ENCODE measurements at regions not wholly inside any gene's neighbourhood (a gene's known extent, or its start where the extent isn't known, plus 50 kb on each side); places are given as distances from the start of the nearest gene placed in this dataset.

DNA sequence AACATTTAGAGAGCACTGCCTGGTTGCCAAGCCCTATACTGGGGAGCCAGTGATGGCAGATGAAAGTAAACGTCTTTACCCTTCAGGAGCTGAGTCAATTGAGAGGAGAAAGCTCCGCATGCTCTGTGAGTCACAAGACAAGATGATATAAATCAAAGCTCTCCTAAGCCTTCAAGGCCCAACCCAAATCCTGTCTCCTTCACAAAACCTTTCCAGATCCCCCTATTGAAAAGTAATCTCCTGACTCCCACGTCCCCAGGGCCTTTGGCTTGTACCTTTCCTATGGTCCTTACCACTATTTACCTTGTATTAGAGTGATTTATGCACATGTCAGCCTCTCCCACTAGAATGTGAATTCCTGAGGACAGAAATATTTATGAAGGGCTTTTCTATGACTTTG, 230.1 kb upstream of the TENM4 start:
- DNase-seq (ENCODE audit: low spot score): no peak
- no peak overlapping the region for H3K18ac ChIP-seq (ENCODE audit: low read length)
- no peak overlapping the region for H3K4me2 ChIP-seq (ENCODE audit: insufficient read depth, low read length, poor library complexity, severe bottlenecking)
- H2AK5ac ChIP-seq (ENCODE audit: low read depth, low read length): no peak overlapping the region
- H3K79me1 ChIP-seq (ENCODE audit: low read depth, low read length): no peaks in the 10 kb centered on the region
- no peaks in the 10 kb centered on the region for H3K9me3 ChIP-seq (replicated peaks in 1 of 2; ENCODE audit: control insufficient read depth in 2 of 2, insufficient read depth in 1 of 2, low read depth in 1 of 2, low read length in 2 of 2)
- no CpG with 5 or more reads among the region's 3 CpGs for WGBS, 2 donors (ENCODE audit: extremely low coverage in 2 of 2, insufficient read length in 2 of 2, insufficient replicate concordance in 1 of 2)
- H2AFZ ChIP-seq (ENCODE audit: low read length): no peak overlapping the region
- H4K8ac ChIP-seq (ENCODE audit: low read depth, low read length): no peak overlapping the region
- H3K27me3 ChIP-seq (ENCODE audit: control insufficient read depth in 3 of 3, insufficient read depth in 3 of 3, low read depth in 1 of 3, low read length in 3 of 3): no peaks in the 10 kb centered on the region
- H3K9ac ChIP-seq (ENCODE audit: low read depth, low read length, poor library complexity): no peak overlapping the region
- H3K14ac ChIP-seq (ENCODE audit: low read length): no peak overlapping the region
- no peak overlapping the region for H3K4me3 ChIP-seq (ENCODE audit: low read length in 2 of 2)
- H2BK15ac ChIP-seq (ENCODE audit: low read length): no peak overlapping the region
- no peaks in the 10 kb centered on the region for H3K36me3 ChIP-seq (replicated peaks in 1 of 2; ENCODE audit: control insufficient read depth in 2 of 2, insufficient read depth in 2 of 2, low read length in 2 of 2)
- no peak overlapping the region for H2BK5ac ChIP-seq (ENCODE audit: low read length)
- H2BK12ac ChIP-seq (ENCODE audit: low read length): no peak overlapping the region
- peaks cover 0 to 10% of the 10 kb centered on the region in 2 donors for H3K4me1 ChIP-seq (ENCODE audit: control insufficient read depth in 2 of 2, insufficient read depth in 1 of 2, low read depth in 1 of 2, low read length in 2 of 2)
- no peak overlapping the region for H2BK120ac ChIP-seq (ENCODE audit: low read depth, low read length)
- H3K27ac ChIP-seq (replicated peaks; ENCODE audit: low read length): no peak overlapping the region
- no peak overlapping the region for H3K4ac ChIP-seq (ENCODE audit: low read length)
- no peak overlapping the region for H4K91ac ChIP-seq (ENCODE audit: low read depth, low read length, poor library complexity)
- no peak overlapping the region for H3K23ac ChIP-seq (ENCODE audit: low read depth, low read length, poor library complexity)

- WGBS, 2 donors (ENCODE audit: extremely low coverage in 2 of 2, insufficient read length in 2 of 2, insufficient replicate concordance in 1 of 2): no CpG with 5 or more reads among the region's 4 CpGs
Measured at GRCh38 chr11:79668575-79668974, 227.7 kb upstream of the TENM4 start.

DNA sequence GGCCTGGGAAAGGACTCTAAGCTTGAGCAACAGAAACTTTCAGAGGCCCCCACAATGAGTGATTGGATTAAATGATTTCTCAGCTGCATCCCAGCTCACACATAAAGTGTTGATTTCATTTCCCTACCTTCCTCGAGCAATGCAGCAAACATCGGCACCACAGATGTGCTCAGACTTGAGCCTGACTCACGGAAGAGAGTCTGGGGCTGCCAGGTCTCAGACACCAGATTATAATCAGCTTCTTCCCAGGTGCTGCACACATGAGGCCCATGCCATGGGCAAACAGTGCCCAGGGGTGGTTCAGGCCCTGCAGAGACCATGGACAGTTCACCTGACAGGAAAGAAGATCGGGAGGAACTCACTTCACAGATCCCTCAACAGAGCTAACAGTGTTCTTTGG, 226.6 kb upstream of the TENM4 start:
- H3K14ac ChIP-seq (ENCODE audit: low read length): no peak overlapping the region
- no peaks in the 10 kb centered on the region for H3K9me3 ChIP-seq (replicated peaks in 1 of 2; ENCODE audit: control insufficient read depth in 2 of 2, insufficient read depth in 1 of 2, low read depth in 1 of 2, low read length in 2 of 2)
- H2BK12ac ChIP-seq (ENCODE audit: low read length): no peak overlapping the region
- H2AK5ac ChIP-seq (ENCODE audit: low read depth, low read length): peak overlapping the region; percentile 13
- no peak overlapping the region for H4K8ac ChIP-seq (ENCODE audit: low read depth, low read length)
- H2BK5ac ChIP-seq (ENCODE audit: low read length): no peak overlapping the region
- no peak overlapping the region for H2AFZ ChIP-seq (ENCODE audit: low read length)
- H3K4me3 ChIP-seq (ENCODE audit: low read length in 2 of 2): no peak overlapping the region
- H3K4me2 ChIP-seq (ENCODE audit: insufficient read depth, low read length, poor library complexity, severe bottlenecking): no peak overlapping the region
- no peaks in the 10 kb centered on the region for H3K27me3 ChIP-seq (ENCODE audit: control insufficient read depth in 3 of 3, insufficient read depth in 3 of 3, low read depth in 1 of 3, low read length in 3 of 3)
- H3K18ac ChIP-seq (ENCODE audit: low read length): peak overlapping the region; percentile 21
- DNase-seq (ENCODE audit: low spot score): no peak
- no peak overlapping the region for H3K23ac ChIP-seq (ENCODE audit: low read depth, low read length, poor library complexity)
- H3K4me1 ChIP-seq (ENCODE audit: control insufficient read depth in 2 of 2, insufficient read depth in 1 of 2, low read depth in 1 of 2, low read length in 2 of 2): peaks cover 0 to 10% of the 10 kb centered on the region in 2 donors
- no peak overlapping the region for H2BK120ac ChIP-seq (ENCODE audit: low read depth, low read length)
- no CpG with 5 or more reads among the region's 4 CpGs for WGBS, 2 donors (ENCODE audit: extremely low coverage in 2 of 2, insufficient read length in 2 of 2, insufficient replicate concordance in 1 of 2)
- no peak overlapping the region for H3K9ac ChIP-seq (ENCODE audit: low read depth, low read length, poor library complexity)
- no peak overlapping the region for H3K27ac ChIP-seq (replicated peaks; ENCODE audit: low read length)
- no peaks in the 10 kb centered on the region for H3K79me1 ChIP-seq (ENCODE audit: low read depth, low read length)
- H2BK15ac ChIP-seq (ENCODE audit: low read length): no peak overlapping the region
- no peak overlapping the region for H4K91ac ChIP-seq (ENCODE audit: low read depth, low read length, poor library complexity)
- H3K4ac ChIP-seq (ENCODE audit: low read length): no peak overlapping the region
- H3K36me3 ChIP-seq (replicated peaks in 1 of 2; ENCODE audit: control insufficient read depth in 2 of 2, insufficient read depth in 2 of 2, low read length in 2 of 2): no peaks in the 10 kb centered on the region

More at GRCh38 chr11:79668575-79668974, 227.7 kb upstream of the TENM4 start:
- Histone ChIP-seq H3K23ac (ENCODE audit: low read depth, low read length, poor library complexity) (no peak overlapping the region), H3K14ac (ENCODE audit: low read length) (no peak overlapping the region), H3K4me2 (ENCODE audit: insufficient read depth, low read length, poor library complexity, severe bottlenecking) (no peak overlapping the region), H3K27me3 (ENCODE audit: control insufficient read depth in 3 of 3, insufficient read depth in 3 of 3, low read depth in 1 of 3, low read length in 3 of 3) (no peaks in the 10 kb centered on the region), H4K8ac (ENCODE audit: low read depth, low read length) (no peak overlapping the region), H2AK5ac (ENCODE audit: low read depth, low read length) (no peak overlapping the region), H3K79me1 (ENCODE audit: low read depth, low read length) (no peaks in the 10 kb centered on the region), H3K18ac (ENCODE audit: low read length) (no peak overlapping the region), H3K36me3 (replicated peaks in 1 of 2; ENCODE audit: control insufficient read depth in 2 of 2, insufficient read depth in 2 of 2, low read length in 2 of 2) (no peaks in the 10 kb centered on the region), H2BK120ac (ENCODE audit: low read depth, low read length) (no peak overlapping the region), H3K4me1 (ENCODE audit: control insufficient read depth in 2 of 2, insufficient read depth in 1 of 2, low read depth in 1 of 2, low read length in 2 of 2) (peaks cover 0 to 9% of the 10 kb centered on the region in 2 donors), H3K27ac (replicated peaks; ENCODE audit: low read length) (no peak overlapping the region), H2BK15ac (ENCODE audit: low read length) (no peak overlapping the region), H3K9ac (ENCODE audit: low read depth, low read length, poor library complexity) (no peak overlapping the region), H4K91ac (ENCODE audit: low read depth, low read length, poor library complexity) (no peak overlapping the region), H2BK5ac (ENCODE audit: low read length) (no peak overlapping the region), H3K4ac (ENCODE audit: low read length) (no peak overlapping the region), H2AFZ (ENCODE audit: low read length) (no peak overlapping the region), H3K9me3 (replicated peaks in 1 of 2; ENCODE audit: control insufficient read depth in 2 of 2, insufficient read depth in 1 of 2, low read depth in 1 of 2, low read length in 2 of 2) (no peaks in the 10 kb centered on the region), H2BK12ac (ENCODE audit: low read length) (no peak overlapping the region), H3K4me3 (ENCODE audit: low read length in 2 of 2) (no peak overlapping the region)
- no peak for DNase-seq (ENCODE audit: low spot score)

DNA sequence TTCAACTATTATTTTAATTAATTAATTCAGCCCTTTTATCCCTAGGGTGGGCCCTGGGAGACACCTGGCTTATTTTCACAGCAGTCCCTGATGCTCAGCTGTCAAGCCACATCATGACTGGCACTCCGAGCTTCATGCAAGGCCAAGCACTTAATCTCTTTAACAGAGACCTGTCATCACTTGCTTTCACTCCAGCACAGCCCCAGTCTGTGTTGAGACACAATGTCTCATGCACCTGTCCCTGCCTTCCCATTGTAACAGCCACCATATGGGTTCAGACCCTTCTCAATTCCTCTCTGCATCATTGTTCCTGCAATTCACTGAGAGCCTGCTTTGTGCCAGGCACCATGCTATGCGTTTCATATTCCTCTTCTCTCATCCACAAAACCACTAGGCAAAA, 222.2 kb upstream of the TENM4 start:
- Histone ChIP-seq H3K9me3 (replicated peaks in 1 of 2; ENCODE audit: control insufficient read depth in 2 of 2, insufficient read depth in 1 of 2, low read depth in 1 of 2, low read length in 2 of 2) (no peaks in the 10 kb centered on the region), H3K4me2 (ENCODE audit: insufficient read depth, low read length, poor library complexity, severe bottlenecking) (no peak overlapping the region), H3K4me1 (ENCODE audit: control insufficient read depth in 2 of 2, insufficient read depth in 1 of 2, low read depth in 1 of 2, low read length in 2 of 2) (peaks cover 0 to 6% of the 10 kb centered on the region in 2 donors), H3K79me1 (ENCODE audit: low read depth, low read length) (no peaks in the 10 kb centered on the region), H3K23ac (ENCODE audit: low read depth, low read length, poor library complexity) (no peak overlapping the region), H3K4me3 (ENCODE audit: low read length in 2 of 2) (no peak overlapping the region), H3K18ac (ENCODE audit: low read length) (no peak overlapping the region), H2BK15ac (ENCODE audit: low read length) (no peak overlapping the region), H2BK12ac (ENCODE audit: low read length) (no peak overlapping the region), H3K27ac (replicated peaks; ENCODE audit: low read length) (no peak overlapping the region), H3K4ac (ENCODE audit: low read length) (no peak overlapping the region), H3K14ac (ENCODE audit: low read length) (no peak overlapping the region), H2AFZ (ENCODE audit: low read length) (no peak overlapping the region), H3K9ac (ENCODE audit: low read depth, low read length, poor library complexity) (no peak overlapping the region), H3K36me3 (replicated peaks in 1 of 2; ENCODE audit: control insufficient read depth in 2 of 2, insufficient read depth in 2 of 2, low read length in 2 of 2) (no peaks in the 10 kb centered on the region), H3K27me3 (ENCODE audit: control insufficient read depth in 3 of 3, insufficient read depth in 3 of 3, low read depth in 1 of 3, low read length in 3 of 3) (peaks cover 0 to 3% (median 0%) of the 10 kb centered on the region in 3 experiments), H2AK5ac (ENCODE audit: low read depth, low read length) (no peak overlapping the region), H2BK120ac (ENCODE audit: low read depth, low read length) (no peak overlapping the region), H4K91ac (ENCODE audit: low read depth, low read length, poor library complexity) (no peak overlapping the region), H2BK5ac (ENCODE audit: low read length) (no peak overlapping the region), H4K8ac (ENCODE audit: low read depth, low read length) (no peak overlapping the region)
- no CpG with 5 or more reads among the region's 2 CpGs for WGBS, 2 donors (ENCODE audit: extremely low coverage in 2 of 2, insufficient read length in 2 of 2, insufficient replicate concordance in 1 of 2)
- no peak for DNase-seq (ENCODE audit: low spot score)
